OCI-M1 (cell line): ENCODE measurements at regions not wholly inside any gene's neighbourhood (a gene's known extent, or its start where the extent isn't known, plus 50 kb on each side); places are given as distances from the start of the nearest gene placed in this dataset.
"Not testable (repeated sequence)": the region's sequence is repeated elsewhere in the genome, so short reads cannot be mapped to it uniquely, and the experiment has no call there.

Experiments
- DNase-seq: peaks from one replicate; lab custom pipeline; 2025; lab: John Stamatoyannopoulos, UW

- no peak for DNase-seq
These were observed 412.1 kb downstream of the KCNJ2 start for GRCh38 chr17:70581459-70581858.

- no peak for DNase-seq
These were observed 413.4 kb downstream of the KCNJ2 start for GRCh38 chr17:70582777-70583176.

- no peak for DNase-seq
These were observed 414.9 kb downstream of the KCNJ2 start for GRCh38 chr17:70584255-70584654.

GRCh38 chr17:70588003-70588402, 418.7 kb downstream of the KCNJ2 start:
- peak; percentile 31 for DNase-seq

GRCh38 chr17:70597774-70598173, 428.4 kb downstream of the KCNJ2 start:
- DNase-seq, result no peak

GRCh38 chr17:70599198-70599597, 429.9 kb downstream of the KCNJ2 start:
- no peak for DNase-seq

- DNase-seq, result not testable (repeated sequence)
These were observed 430.6 kb downstream of the KCNJ2 start for GRCh38 chr17:70599945-70600344.

GRCh38 chr17:70603226-70603625, 433.9 kb downstream of the KCNJ2 start:
- DNase-seq, result no peak

GRCh38 chr17:70604854-70605253, 435.5 kb downstream of the KCNJ2 start:
- peak; percentile 9 for DNase-seq

- DNase-seq, result no peak
These were observed 436.8 kb downstream of the KCNJ2 start for GRCh38 chr17:70606086-70606485.

GRCh38 chr17:70608193-70608592, 438.9 kb downstream of the KCNJ2 start:
- no peak for DNase-seq

GRCh38 chr17:70608957-70609356, 439.6 kb downstream of the KCNJ2 start:
- DNase-seq, result no peak

GRCh38 chr17:70609566-70609965, 440.2 kb downstream of the KCNJ2 start:
- no peak for DNase-seq

GRCh38 chr17:70610161-70610560, 440.8 kb downstream of the KCNJ2 start:
- no peak for DNase-seq

GRCh38 chr17:70613681-70614080, 444.3 kb downstream of the KCNJ2 start:
- no peak for DNase-seq

GRCh38 chr17:70615831-70616230, 446.5 kb downstream of the KCNJ2 start:
- no peak for DNase-seq

- DNase-seq, result no peak
These were observed 449.3 kb downstream of the KCNJ2 start for GRCh38 chr17:70618641-70619040.

GRCh38 chr17:70621566-70621965, 452.2 kb downstream of the KCNJ2 start:
- DNase-seq, result no peak

- DNase-seq, result peak; percentile 58
These were observed 453.3 kb downstream of the KCNJ2 start for GRCh38 chr17:70622368-70623260.

GRCh38 chr17:70624211-70624610, 454.9 kb downstream of the KCNJ2 start:
- DNase-seq, result peak; percentile 43

GRCh38 chr17:70629902-70630301, 460.6 kb downstream of the KCNJ2 start:
- peak; percentile 42 for DNase-seq

GRCh38 chr17:70636517-70637133, 467.3 kb downstream of the KCNJ2 start:
- peak; percentile 63 for DNase-seq

GRCh38 chr17:70642059-70642458, 472.7 kb downstream of the KCNJ2 start:
- no peak for DNase-seq
